GM12878 (cell line): ENCODE measurements at regions not wholly inside any gene's neighbourhood (a gene's known extent, or its start where the extent isn't known, plus 50 kb on each side); places are given as distances from the start of the nearest gene placed in this dataset.

Experiments used
- ATAC-seq: fragments of 200-7000 bp; cut with Tn5 transposase; 3 replicates; pipeline ENCODE4 v1.9.1; 2020; ENCODE audit warnings: mild to moderate bottlenecking, moderate library complexity
- BruUV-seq: library from RNA; stranded (reverse); fragments of 400-500 nt; replicated peaks from 2 replicates; lab custom pipeline; 2021; lab: Mats Ljungman, UMichigan
- CTCF ChIA-PET: fragments of 300-600 bp; sonication (Branson Sonifier 250); formaldehyde crosslinking; extraction: SDS; loops from one replicate; lab custom pipeline; 2021; ENCODE audit warnings: inconsistent platforms; lab: Yijun Ruan, JAX
- POLR2A ChIA-PET: fragments of 350-600 bp; formaldehyde crosslinking; extraction: SDS; loops from one replicate; lab custom pipeline; 2021; ENCODE audit warnings: inconsistent platforms; lab: Charles Lee
- RAD21 ChIA-PET: fragments of 300-600 bp; sonication (Branson Sonifier 250); formaldehyde crosslinking; loops from one replicate; lab custom pipeline; 2023; ENCODE audit warnings: antibody characterized with exemption; ENCODE audit not compliant: unreplicated experiment; lab: Charles Lee
- SMC1A ChIA-PET: fragments of 300-600 bp; sonication (Branson Sonifier 250); formaldehyde crosslinking; loops from one replicate; lab custom pipeline; 2023; ENCODE audit not compliant: unreplicated experiment, uncharacterized antibody; lab: Charles Lee
- DNase-seq: peaks from one replicate; pipeline ENCODE4 v3.0.0-alpha.2; 2011; ENCODE audit warnings: low read depth, low spot score
- FAIRE-seq: peaks from 3 replicates; lab custom pipeline; 2011; peaks lifted over from hg19 to GRCh38; lab: Jason Lieb, UNC
- H2AFZ ChIP-seq: 2 replicates; pipeline ENCODE4 v1.6.0; 2011; ENCODE audit warnings: low read depth, low read length, control low read depth; ENCODE audit not compliant: control insufficient read depth
- H3K27ac ChIP-seq: 2 replicates; pipeline ENCODE4 v1.5.1; 2011; ENCODE audit warnings: control low read depth; ENCODE audit not compliant: control insufficient read depth, insufficient read depth
- H3K27me3 ChIP-seq, 2 experiments: replicated peaks in 1 of 2; 2 replicates each; pipeline versions ENCODE4 v1.6.0 to v1.6.1; 2011; ENCODE audit warnings: low read length in 1 of 2; ENCODE audit not compliant: control insufficient read depth in 2 of 2, insufficient read depth in 2 of 2
- H3K36me3 ChIP-seq, 2 experiments: 2 replicates each; pipeline ENCODE4 v1.5.1; 2011; ENCODE audit warnings: low read length in 1 of 2; ENCODE audit not compliant: control insufficient read depth in 2 of 2, insufficient read depth in 2 of 2
- H3K4me1 ChIP-seq: 2 replicates; pipeline ENCODE4 v1.6.1; 2011; ENCODE audit warnings: mild to moderate bottlenecking, low read length, moderate library complexity, mixed read lengths; ENCODE audit not compliant: control insufficient read depth, insufficient read depth
- H3K4me2 ChIP-seq: 2 replicates; pipeline ENCODE4 v1.6.0; 2011; ENCODE audit warnings: control low read depth; ENCODE audit not compliant: control insufficient read depth, insufficient read depth
- H3K4me3 ChIP-seq: fragments of 200-600 bp; sonication (generic); 2 replicates; pipeline ENCODE4 v1.5.1; 2016
- H3K79me2 ChIP-seq: 2 replicates; pipeline ENCODE4 v1.6.0; 2011; ENCODE audit warnings: low read length; ENCODE audit not compliant: control insufficient read depth, insufficient read depth
- H3K9ac ChIP-seq: 2 replicates; pipeline ENCODE4 v1.8.0; 2011; ENCODE audit warnings: low read length, control low read depth, mixed read lengths; ENCODE audit not compliant: control insufficient read depth, insufficient read depth
- H3K9me3 ChIP-seq: replicated peaks from 3 replicates; pipeline ENCODE4 v1.5.1; 2011; ENCODE audit warnings: mild to moderate bottlenecking, low read length; ENCODE audit not compliant: control insufficient read depth, insufficient read depth
- H4K20me1 ChIP-seq: 2 replicates; pipeline ENCODE4 v1.6.0; 2011; ENCODE audit not compliant: control insufficient read depth, insufficient read depth
- BACH1 ChIP-seq: fragments of 450-650 bp; IDR thresholded peaks from 2 replicates; pipeline ENCODE4 v1.6.1; 2017; ENCODE audit warnings: mild to moderate bottlenecking, borderline replicate concordance
- BRCA1 ChIP-seq: IDR thresholded peaks from 2 replicates; pipeline ENCODE4 v1.6.1; 2011; ENCODE audit warnings: low read depth, low read length, improper control_type of control experiment
- CBFB ChIP-seq: IDR thresholded peaks from 2 replicates; pipeline ENCODE4 v1.6.1; 2016; ENCODE audit warnings: antibody characterized with exemption, low read depth
- CEBPB ChIP-seq, 2 experiments: fragments of 150-350 bp in 1 of 2; IDR thresholded peaks; 2 replicates each; pipeline ENCODE4 v1.6.1; 2012 to 2014; ENCODE audit warnings: low read depth in 2 of 2, low read length in 2 of 2, borderline replicate concordance in 1 of 2, inconsistent platforms in 1 of 2
- CHD2 ChIP-seq: IDR thresholded peaks from 2 replicates; pipeline ENCODE4 v1.6.1; 2011; ENCODE audit warnings: low read depth, low read length, improper control_type of control experiment, borderline replicate concordance
- CHD4 ChIP-seq: fragments of 200-600 bp; sonication (generic); IDR thresholded peaks from 2 replicates; pipeline ENCODE4 v1.6.1; 2016; ENCODE audit warnings: mild to moderate bottlenecking
- EED ChIP-seq: sonication (generic); IDR thresholded peaks from 2 replicates; pipeline ENCODE4 v1.6.1; 2016; ENCODE audit warnings: antibody characterized with exemption, low read depth
- HCFC1 ChIP-seq: fragments of 150-350 bp; IDR thresholded peaks from 2 replicates; pipeline ENCODE4 v1.6.1; 2014; ENCODE audit warnings: low read length
- HDAC6 ChIP-seq: fragments of 200-600 bp; sonication (generic); IDR thresholded peaks from one replicate; pipeline ENCODE4 v1.8.0; 2017; ENCODE audit warnings: antibody characterized with exemption; ENCODE audit not compliant: unreplicated experiment
- JUND ChIP-seq: IDR thresholded peaks from 2 replicates; pipeline ENCODE4 v1.6.1; 2012; ENCODE audit warnings: low read depth, mild to moderate bottlenecking, low read length, improper control_type of control experiment, moderate library complexity
- MXI1 ChIP-seq: fragments of 150-350 bp; IDR thresholded peaks from 2 replicates; pipeline ENCODE4 v1.6.1; 2011; ENCODE audit warnings: low read depth, mild to moderate bottlenecking, inconsistent platforms, low read length, improper control_type of control experiment
- MYC ChIP-seq: IDR thresholded peaks from 2 replicates; pipeline ENCODE4 v1.6.1; 2011; ENCODE audit warnings: mild to moderate bottlenecking, low read length, moderate library complexity, inconsistent platforms; ENCODE audit not compliant: insufficient read depth, insufficient replicate concordance, insufficient read length, severe bottlenecking
- NFXL1 ChIP-seq: fragments of 450-650 bp; IDR thresholded peaks from 2 replicates; pipeline ENCODE4 v1.6.1; 2017; ENCODE audit warnings: antibody characterized with exemption, mild to moderate bottlenecking, borderline replicate concordance
- NFYB ChIP-seq: IDR thresholded peaks from 2 replicates; pipeline ENCODE4 v1.6.1; 2011; ENCODE audit warnings: low read depth, mild to moderate bottlenecking, low read length, improper control_type of control experiment, moderate library complexity; ENCODE audit not compliant: insufficient read depth
- NR2F1 ChIP-seq: fragments of 450-650 bp; conservative IDR thresholded peaks from 2 replicates; pipeline ENCODE4 v1.6.1; 2017; ENCODE audit warnings: mild to moderate bottlenecking
- POLR2AphosphoS2 ChIP-seq: IDR thresholded peaks from 2 replicates; pipeline ENCODE4 v1.6.1; 2011; ENCODE audit warnings: low read depth, mild to moderate bottlenecking, low read length, improper control_type of control experiment, moderate library complexity
- STAT3 ChIP-seq: IDR thresholded peaks from 2 replicates; pipeline ENCODE4 v1.6.1; 2011; ENCODE audit warnings: low read depth, low read length, improper control_type of control experiment
- TCF7 ChIP-seq: IDR thresholded peaks from 2 replicates; pipeline ENCODE4 v1.6.1; 2014; ENCODE audit warnings: antibody characterized with exemption, borderline replicate concordance
- ZNF24 ChIP-seq: fragments of 450-650 bp; IDR thresholded peaks from 2 replicates; pipeline ENCODE4 v1.6.1; 2017; ENCODE audit warnings: antibody characterized with exemption, mild to moderate bottlenecking
- WGBS: methylation state at CpG from one replicate; pipeline ENCODE4 v1.1.6; 2016; ENCODE audit warnings: low lambda C conversion rate; ENCODE audit not compliant: insufficient replicate concordance, insufficient coverage; ENCODE audit errors: missing lambda C conversion rate; 5-methylcytosine and 5-hydroxymethylcytosine counted together
- in situ Hi-C: fragments of 300-500 bp; cut with MboI; formaldehyde crosslinking; loops from 9 replicates; pipeline ENCODE4 v1.14.3; 2018; ENCODE audit warnings: mixed read lengths
- intact Hi-C: fragments of 100-400 bp; cut with micrococcal nuclease; formaldehyde crosslinking; loops from one replicate; pipeline ENCODE4 v1.14.2; 2022; ENCODE audit not compliant: unreplicated experiment
- TF ChIP-seq, protein P1 (sequence below): IDR thresholded peaks from 2 replicates; pipeline ENCODE4 v1.6.1; 2012; ENCODE audit warnings: low read depth, low read length, improper control_type of control experiment

DNA sequence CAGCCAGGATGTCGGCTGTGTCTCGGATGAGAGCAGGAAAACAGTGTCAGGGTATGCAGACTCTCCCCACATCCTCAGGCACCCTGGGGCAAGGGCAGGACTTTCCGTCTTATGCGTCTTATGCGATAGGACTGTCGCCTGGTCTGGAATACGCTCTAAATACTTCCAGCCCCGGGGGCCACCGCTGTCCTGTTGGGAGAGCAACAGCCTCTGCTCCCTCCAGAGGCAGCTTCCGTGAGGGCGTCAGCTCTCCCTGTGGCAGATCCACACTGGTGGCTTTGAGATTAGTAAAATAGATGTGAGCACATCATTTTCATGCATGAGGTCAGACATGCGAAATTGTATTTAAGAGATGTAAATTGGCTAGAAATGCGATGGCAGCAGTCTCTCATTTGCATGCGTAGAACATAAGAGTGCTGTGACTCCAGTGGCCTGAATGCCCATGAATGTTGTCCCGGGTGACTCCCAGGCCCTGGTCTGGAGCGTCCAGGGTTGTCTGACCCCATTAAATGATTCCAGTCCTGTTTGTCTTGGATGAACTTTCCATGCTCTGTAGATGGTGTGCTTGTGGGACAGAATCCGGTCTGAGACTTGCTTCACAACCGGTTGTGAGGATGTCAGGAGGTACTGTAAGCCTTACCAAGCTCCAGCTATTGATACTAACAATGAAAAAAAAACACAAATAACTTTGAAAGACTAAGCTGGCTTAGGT is 228.2 kb downstream of the SYK start:
- WGBS: 65% methylated on average over 18 of the region's 18 CpGs
- Histone ChIP-seq H3K4me1 (peaks cover 8% of the 10 kb centered on the region), H3K4me3 (no peak overlapping the region), H2AFZ (no peak overlapping the region), H3K9ac (no peak overlapping the region), H3K27ac (no peak overlapping the region), H3K9me3 (no peaks in the 10 kb centered on the region; the same call in 2 of the 3 replicates)
- in situ Hi-C loops: no loop called here
- POLR2A ChIA-PET: no interaction called here
- no peak for FAIRE-seq
- TF ChIP-seq JUND: no peak
- no peak for TF ChIP-seq BRCA1
- no peak for TF ChIP-seq HDAC6
- no peak for TF ChIP-seq MXI1
- TF ChIP-seq EED: no peak
- TF ChIP-seq CHD4: no peak
- TF ChIP-seq, all 136 proteins: peak for 0
- peaks cover 0 to 5% of the 10 kb centered on the region in 2 experiments; a peak in 3 of 4 replicates for H3K27me3 ChIP-seq
- CTCF ChIA-PET: interaction anchor here (0.6 to 6.3 kb wide), 2 partner anchors 115 to 400 kb away, joined by 3 to 28 read pairs; no protein-coding TSS in a partner anchor
- no peaks in the 10 kb centered on the region for H3K36me3 ChIP-seq
- no peak for DNase-seq
- SMC1A ChIA-PET: no interaction called here
- no peaks in the 10 kb centered on the region for H4K20me1 ChIP-seq
- ATAC-seq: no peak
- intact Hi-C loops: loop anchor here (10.0 kb wide), 1 partner anchor 655 kb away; no protein-coding TSS in a partner anchor
- no peak overlapping the region for H3K4me2 ChIP-seq
- RAD21 ChIA-PET: no interaction called here
- no peaks in the 10 kb centered on the region for H3K79me2 ChIP-seq
- BruUV-seq: no TSS peak

DNA sequence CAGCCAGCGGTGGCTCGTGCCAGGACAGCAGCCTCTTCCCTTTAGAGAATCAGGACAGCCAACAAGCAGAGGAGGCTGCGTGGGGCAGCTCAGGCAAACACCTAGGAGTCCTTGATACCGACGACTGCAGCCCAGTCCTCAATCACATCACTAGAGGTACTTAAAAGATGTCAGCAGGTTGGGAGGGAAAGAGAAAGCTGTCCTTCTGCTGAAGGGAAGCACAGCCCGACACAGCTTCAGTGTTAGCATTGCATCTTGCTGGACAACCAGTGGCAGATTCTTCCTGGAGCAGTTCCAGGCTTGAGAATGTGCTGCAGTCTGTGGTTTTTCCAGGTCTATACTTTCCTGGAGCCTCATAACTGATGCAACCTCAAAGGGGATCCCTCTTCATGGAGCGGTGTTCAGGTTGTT is 230.5 kb downstream of the SYK start:
- ChIA-PET POLR2A (no interaction called here), RAD21 (no interaction called here), SMC1A (no interaction called here), CTCF (interaction anchor here (1.1 to 6.3 kb wide), 3 partner anchors 117 to 695 kb away, joined by 3 to 28 read pairs (median 3); no protein-coding TSS in a partner anchor)
- intact Hi-C loops (loop anchor here (10.0 kb wide), 1 partner anchor 653 kb away; no protein-coding TSS in a partner anchor), in situ Hi-C loops (no loop called here)
- Histone ChIP-seq H3K9me3 (no peaks in the 10 kb centered on the region; the same call in 2 of the 3 replicates), H3K4me1 (peaks cover 29% of the 10 kb centered on the region), H3K4me2 (no peak overlapping the region), H3K4me3 (no peak overlapping the region), H4K20me1 (no peaks in the 10 kb centered on the region), H3K9ac (no peak overlapping the region), H3K27ac (no peak overlapping the region), H2AFZ (no peak overlapping the region), H3K79me2 (no peaks in the 10 kb centered on the region), H3K27me3 (peaks cover 0 to 5% of the 10 kb centered on the region in 2 experiments; a peak in 3 of 4 replicates), H3K36me3 (no peaks in the 10 kb centered on the region)
- no TSS peak for BruUV-seq
- FAIRE-seq (no peak), ATAC-seq (no peak), DNase-seq (no peak)
- 41% methylated on average over 7 of the region's 7 CpGs for WGBS
- TF ChIP-seq CHD2 (no peak), NFXL1 (no peak), NR2F1 (no peak), MYC (no peak), ZNF24 (no peak), TCF7 (no peak), CBFB (no peak), STAT3 (no peak), NFYB (no peak), CEBPB (IDR thresholded peaks at IDR 0.05; ENCODE audit: borderline replicate concordance in 1 of 2, low read depth in 2 of 2, low read length in 2 of 2) (no peak), HCFC1 (no peak), BACH1 (no peak), MXI1 (no peak), POLR2AphosphoS2 (no peak)
- TF ChIP-seq, protein P1, sequence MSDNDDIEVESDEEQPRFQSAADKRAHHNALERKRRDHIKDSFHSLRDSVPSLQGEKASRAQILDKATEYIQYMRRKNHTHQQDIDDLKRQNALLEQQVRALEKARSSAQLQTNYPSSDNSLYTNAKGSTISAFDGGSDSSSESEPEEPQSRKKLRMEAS: no peak
